Left lung (tissue), 4 donors: ENCODE measurements at regions not wholly inside any gene's neighbourhood (a gene's known extent, or its start where the extent isn't known, plus 50 kb on each side); places are given as distances from the start of the nearest gene placed in this dataset.

Source experiments
- ATAC-seq: fragments of 200-7000 bp; cut with Tn5 transposase; one replicate; pipeline ENCODE4 v1.9.1; 2020; ENCODE audit warnings: moderate library complexity
- DNase-seq, 4 donors: peaks; one replicate each; pipeline ENCODE4 v3.0.0-alpha.2; 2013 to 2020
- H3K27ac ChIP-seq, 2 donors: fragments of 200-600 bp; sonication (generic) in 1 of 2; one replicate each; pipeline versions ENCODE4 v1.5.0 to v1.8.0; 2020 to 2021
- H3K27me3 ChIP-seq, 2 donors: fragments of 200-600 bp; sonication (generic) in 1 of 2; one replicate each; pipeline versions ENCODE4 v1.5.0 to v1.8.0; 2020 to 2021
- H3K36me3 ChIP-seq, 2 donors: fragments of 200-600 bp; sonication (generic) in 1 of 2; one replicate each; pipeline versions ENCODE4 v1.5.0 to v1.8.0; 2020 to 2021
- H3K4me1 ChIP-seq, 2 donors: fragments of 200-600 bp; one replicate each; pipeline ENCODE4 v1.8.0; 2021
- H3K4me3 ChIP-seq, 2 donors: fragments of 200-600 bp; sonication (generic) in 1 of 2; one replicate each; pipeline versions ENCODE4 v1.5.0 to v1.8.0; 2020 to 2021; ENCODE audit warnings: mild to moderate bottlenecking in 1 of 2
- H3K9me3 ChIP-seq, 2 donors: fragments of 200-600 bp; sonication (generic) in 1 of 2; one replicate each; pipeline versions ENCODE4 v1.5.0 to v1.8.0; 2020 to 2021
- CTCF ChIP-seq, 2 donors: fragments of 200-600 bp; sonication (generic) in 1 of 2; IDR thresholded peaks; one replicate each; pipeline versions ENCODE4 v1.5.0 to v1.8.0; 2021; ENCODE audit warnings: antibody characterized with exemption in 2 of 2
- intact Hi-C, 2 donors: fragments of 100-400 bp; cut with DNase I; formaldehyde crosslinking; loops; one replicate each; pipeline versions ENCODE4 v1.11.2 to v1.14.2; 2022
- donor health status: DM: no; HTN: yes; CAD: no.
- donor health status: DM: no; HTN: no; CAD: no.

- Histone ChIP-seq H3K27me3 (no peaks in the 10 kb centered on the region), H3K4me1 (no peaks in the 10 kb centered on the region), H3K27ac (no peak overlapping the region), H3K9me3 (no peaks in the 10 kb centered on the region), H3K36me3 (no peaks in the 10 kb centered on the region), H3K4me3 (no peak overlapping the region)
- TF ChIP-seq CTCF (IDR thresholded peaks at IDR 0.05), result no peak
- no peak for ATAC-seq
- intact Hi-C loops, result no loop called here
- DNase-seq, result no peak
These were observed 282.7 kb upstream of the CCDC179 start for GRCh38 chr11:23143022-23143421.

- no peaks in the 10 kb centered on the region for H3K9me3 ChIP-seq
- no peak for TF ChIP-seq CTCF (IDR thresholded peaks at IDR 0.05)
- H3K27ac ChIP-seq, result no peak overlapping the region
- intact Hi-C loops, result no loop called here
- no peaks in the 10 kb centered on the region for H3K4me1 ChIP-seq
- no peaks in the 10 kb centered on the region for H3K36me3 ChIP-seq
- H3K27me3 ChIP-seq, result no peaks in the 10 kb centered on the region
- no peak for DNase-seq
- no peak overlapping the region for H3K4me3 ChIP-seq
- no peak for ATAC-seq
These were observed 291.5 kb upstream of the CCDC179 start for GRCh38 chr11:23151819-23152218.

GRCh38 chr11:23155503-23155902 is 295.2 kb upstream of the CCDC179 start:
- no peak for TF ChIP-seq CTCF (IDR thresholded peaks at IDR 0.05)
- no peak overlapping the region for H3K27ac ChIP-seq
- H3K4me1 ChIP-seq, result no peaks in the 10 kb centered on the region
- DNase-seq, result no peak
- H3K36me3 ChIP-seq, result no peaks in the 10 kb centered on the region
- intact Hi-C loops, result no loop called here
- no peaks in the 10 kb centered on the region for H3K27me3 ChIP-seq
- no peak for ATAC-seq
- no peak overlapping the region for H3K4me3 ChIP-seq
- no peaks in the 10 kb centered on the region for H3K9me3 ChIP-seq

- ATAC-seq (no peak), DNase-seq (no peak)
- intact Hi-C loops, result no loop called here
- Histone ChIP-seq H3K4me3 (no peak overlapping the region), H3K27me3 (no peaks in the 10 kb centered on the region), H3K4me1 (no peaks in the 10 kb centered on the region), H3K27ac (no peak overlapping the region), H3K9me3 (no peaks in the 10 kb centered on the region), H3K36me3 (no peaks in the 10 kb centered on the region)
- no peak for TF ChIP-seq CTCF (IDR thresholded peaks at IDR 0.05)
These were observed 303.7 kb upstream of the CCDC179 start for GRCh38 chr11:23164022-23164421.

- Histone ChIP-seq H3K4me3 (no peak overlapping the region), H3K27ac (no peak overlapping the region), H3K27me3 (no peaks in the 10 kb centered on the region), H3K4me1 (no peaks in the 10 kb centered on the region), H3K36me3 (no peaks in the 10 kb centered on the region), H3K9me3 (no peaks in the 10 kb centered on the region)
- ATAC-seq (no peak), DNase-seq (no peak)
- intact Hi-C loops, result no loop called here
- TF ChIP-seq CTCF (IDR thresholded peaks at IDR 0.05), result no peak
These were observed 306.1 kb upstream of the CCDC179 start for GRCh38 chr11:23166376-23166775.
